Activated CD4-positive, alpha-beta memory T cell treated with anti-CD3 and anti-CD28 coated beads, Interleukin-2, amount 10 ng/mL, durations not matched to agents 7 days and 5 days (primary cell): ENCODE measurements at regions not wholly inside any gene's neighbourhood (a gene's known extent, or its start where the extent isn't known, plus 50 kb on each side); places are given as distances from the start of the nearest gene placed in this dataset.

Source experiments
- CTCF ChIA-PET: fragments of 350-600 bp; sonication (Branson Sonifier 250); formaldehyde crosslinking; loops from one replicate; lab custom pipeline; 2021; ENCODE audit warnings: antibody characterized with exemption, inconsistent platforms; lab: Charles Lee
- POLR2A ChIA-PET: fragments of 350-600 bp; sonication (Branson Sonifier 250); formaldehyde crosslinking; loops from one replicate; lab custom pipeline; 2021; ENCODE audit warnings: antibody characterized with exemption; lab: Charles Lee
- DNase-seq: peaks from one replicate; pipeline ENCODE4 v3.0.0-alpha.2; 2020
- H3K27ac Mint-ChIP-seq: one replicate; pipeline ENCODE4 v1.8.0; 2021; ENCODE audit warnings: mild to moderate bottlenecking, mixed read lengths
- H3K27me3 Mint-ChIP-seq: one replicate; pipeline ENCODE4 v1.8.0; 2021; ENCODE audit warnings: mixed read lengths
- H3K36me3 Mint-ChIP-seq: one replicate; pipeline ENCODE4 v1.8.0; 2021; ENCODE audit warnings: low read depth, mixed read lengths
- H3K4me1 Mint-ChIP-seq: one replicate; pipeline ENCODE4 v1.8.0; 2021; ENCODE audit warnings: mixed read lengths
- H3K4me3 Mint-ChIP-seq: one replicate; pipeline ENCODE4 v1.8.0; 2021; ENCODE audit warnings: mild to moderate bottlenecking, mixed read lengths
- H3K9me3 Mint-ChIP-seq: one replicate; pipeline ENCODE4 v1.8.0; 2021; ENCODE audit warnings: mixed read lengths

GRCh38 chr22:22408269-22408668 lies 100.3 kb downstream of the ZNF280B start:
- Mint-ChIP-seq H3K9me3 (no peaks in the 10 kb centered on the region), H3K4me1 (no peaks in the 10 kb centered on the region), H3K27me3 (peaks cover 46% of the 10 kb centered on the region), H3K4me3 (no peak overlapping the region), H3K36me3 (no peaks in the 10 kb centered on the region), H3K27ac (no peak overlapping the region)
- CTCF ChIA-PET: no interaction called here
- POLR2A ChIA-PET: no interaction called here
- no peak for DNase-seq

GRCh38 chr22:22408731-22409696 lies 99.5 kb downstream of the ZNF280B start:
- ChIA-PET POLR2A (no interaction called here), CTCF (no interaction called here)
- Mint-ChIP-seq H3K9me3 (no peaks in the 10 kb centered on the region), H3K4me1 (no peaks in the 10 kb centered on the region), H3K36me3 (no peaks in the 10 kb centered on the region), H3K27ac (no peak overlapping the region), H3K27me3 (peaks cover 52% of the 10 kb centered on the region), H3K4me3 (no peak overlapping the region)
- DNase-seq: no peak

DNA sequence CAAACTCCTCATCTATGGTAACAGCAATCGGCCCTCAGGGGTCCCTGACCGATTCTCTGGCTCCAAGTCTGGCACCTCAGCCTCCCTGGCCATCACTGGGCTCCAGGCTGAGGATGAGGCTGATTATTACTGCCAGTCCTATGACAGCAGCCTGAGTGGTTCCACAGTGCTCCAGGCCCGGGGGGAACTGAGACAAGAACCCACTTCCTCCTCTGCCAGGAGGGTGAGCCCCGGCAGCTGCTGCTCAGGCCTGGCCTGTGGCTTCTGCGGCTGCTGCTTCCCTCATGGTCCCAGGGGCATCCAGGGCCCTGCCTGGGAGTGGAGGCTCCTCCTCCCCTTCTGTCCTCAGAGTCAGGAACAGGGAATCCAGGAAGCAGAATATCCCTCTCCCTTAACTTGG lies 98.4 kb downstream of the ZNF280B start:
- Mint-ChIP-seq H3K27ac (no peak overlapping the region), H3K27me3 (peaks cover 60% of the 10 kb centered on the region), H3K36me3 (no peaks in the 10 kb centered on the region), H3K4me1 (no peaks in the 10 kb centered on the region), H3K9me3 (no peaks in the 10 kb centered on the region), H3K4me3 (no peak overlapping the region)
- ChIA-PET POLR2A (no interaction called here), CTCF (interaction anchor here (0.8 kb wide), 1 partner anchor 23 kb away, joined by 3 read pairs; no protein-coding TSS in a partner anchor)
- no peak for DNase-seq

DNA sequence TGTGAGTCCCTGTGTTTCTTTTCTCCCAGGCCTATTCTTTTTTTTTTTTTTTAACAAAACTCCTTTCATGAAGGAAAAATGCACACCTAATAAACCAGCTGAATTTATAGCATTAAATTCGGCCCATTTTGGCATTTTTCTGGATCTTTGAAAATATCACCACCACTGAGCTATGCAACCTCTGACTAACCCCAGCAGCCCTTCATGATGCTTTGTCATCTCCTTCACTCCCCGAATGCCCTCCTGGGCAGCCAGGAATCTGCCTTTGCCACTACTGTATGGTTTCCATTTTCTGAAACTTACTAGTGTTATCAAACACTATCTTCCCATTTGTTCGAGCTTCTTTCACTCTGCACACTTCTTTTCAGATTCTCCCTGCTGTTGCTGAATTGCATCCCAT lies 97.9 kb downstream of the ZNF280B start:
- Mint-ChIP-seq H3K4me3 (no peak overlapping the region), H3K9me3 (no peaks in the 10 kb centered on the region), H3K27me3 (peaks cover 64% of the 10 kb centered on the region), H3K27ac (no peak overlapping the region), H3K36me3 (no peaks in the 10 kb centered on the region), H3K4me1 (no peaks in the 10 kb centered on the region)
- ChIA-PET CTCF (interaction anchor here (0.8 kb wide), 2 partner anchors 15 to 22 kb away, joined by 3 to 7 read pairs; no protein-coding TSS in a partner anchor), POLR2A (no interaction called here)
- DNase-seq: no peak

DNA sequence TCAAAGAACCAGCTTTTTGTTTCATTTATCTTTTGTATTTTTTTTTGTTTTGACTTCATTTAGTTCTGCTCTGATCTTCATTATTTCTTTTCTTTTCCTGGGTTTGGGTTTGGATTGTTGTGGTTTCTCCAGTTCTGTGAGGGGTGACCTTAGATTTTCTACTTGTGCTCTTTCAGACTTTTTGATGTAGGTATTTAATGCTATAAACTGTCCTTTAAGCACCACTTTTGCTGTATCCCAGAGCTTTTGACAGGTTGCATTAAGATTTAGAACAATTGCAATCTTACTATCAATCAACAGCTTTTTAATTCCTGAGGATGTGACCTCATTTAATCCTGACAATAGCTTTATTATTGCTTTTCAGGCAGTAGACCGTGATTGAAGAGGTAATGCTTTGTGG lies 94.3 kb downstream of the ZNF280B start:
- Mint-ChIP-seq H3K36me3 (no peaks in the 10 kb centered on the region), H3K4me1 (no peaks in the 10 kb centered on the region), H3K9me3 (no peaks in the 10 kb centered on the region), H3K4me3 (no peak overlapping the region), H3K27me3 (peaks cover 53% of the 10 kb centered on the region), H3K27ac (no peak overlapping the region)
- ChIA-PET POLR2A (no interaction called here), CTCF (interaction anchor here (1.3 to 2.9 kb wide), 3 partner anchors 8 to 16 kb away, joined by 4 to 15 read pairs (median 5); no protein-coding TSS in a partner anchor)
- no peak for DNase-seq

DNA sequence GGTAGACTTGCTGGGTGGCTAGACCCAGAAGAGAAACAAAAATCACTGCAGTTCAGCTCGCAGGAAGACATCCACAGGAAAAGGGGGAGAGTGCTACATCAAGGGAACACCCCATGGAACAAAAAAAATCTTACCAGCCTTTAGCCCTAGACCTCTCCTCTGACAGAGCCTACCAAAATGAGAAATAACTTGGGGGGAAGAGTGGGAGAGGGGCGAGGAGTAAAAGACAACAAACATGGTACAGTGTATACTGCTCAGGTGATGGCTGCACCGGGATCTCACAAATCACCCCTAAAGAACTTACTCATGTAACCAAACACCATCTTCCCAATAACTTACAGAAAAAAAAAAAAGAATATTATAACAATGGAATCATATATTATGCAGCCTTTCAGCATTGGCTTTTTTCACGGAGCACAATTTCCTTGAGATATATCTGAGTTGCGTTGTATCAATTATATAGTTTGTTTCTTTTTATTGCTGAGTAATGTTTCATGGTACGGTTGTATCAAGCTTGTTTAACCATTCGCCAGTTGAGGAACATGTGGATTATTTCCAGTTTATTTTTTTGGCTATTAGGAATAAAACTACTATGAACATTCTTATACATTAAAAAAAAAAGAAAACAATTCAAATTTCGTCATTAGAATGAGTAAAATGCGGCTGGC lies 90.9 kb downstream of the ZNF280B start:
- no peak for DNase-seq
- Mint-ChIP-seq H3K27ac (no peak overlapping the region), H3K36me3 (no peaks in the 10 kb centered on the region), H3K27me3 (peaks cover 58% of the 10 kb centered on the region), H3K9me3 (no peaks in the 10 kb centered on the region), H3K4me3 (no peak overlapping the region), H3K4me1 (no peaks in the 10 kb centered on the region)
- CTCF ChIA-PET: no interaction called here
- POLR2A ChIA-PET: no interaction called here

DNA sequence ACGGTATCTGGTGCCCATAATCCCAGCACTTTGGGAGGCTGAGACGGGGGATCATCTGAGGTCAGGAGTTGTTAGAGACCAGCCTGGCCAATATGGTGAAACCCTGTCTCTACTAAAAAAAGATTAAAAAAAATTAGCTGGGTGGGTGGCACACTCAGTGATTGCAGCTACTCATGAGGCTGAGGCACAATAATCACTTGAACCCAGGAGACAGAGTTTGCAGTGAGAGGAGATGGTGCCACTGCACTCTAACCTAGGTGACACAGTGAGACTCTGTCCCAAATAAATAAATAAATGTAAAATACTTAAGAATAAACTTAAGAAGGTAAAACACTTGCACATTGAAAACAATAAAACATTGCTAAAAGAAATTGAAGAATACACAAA lies 90.4 kb downstream of the ZNF280B start:
- Mint-ChIP-seq H3K9me3 (no peaks in the 10 kb centered on the region), H3K36me3 (no peaks in the 10 kb centered on the region), H3K4me1 (no peaks in the 10 kb centered on the region), H3K27me3 (peaks cover 57% of the 10 kb centered on the region), H3K4me3 (no peak overlapping the region), H3K27ac (no peak overlapping the region)
- ChIA-PET CTCF (no interaction called here), POLR2A (no interaction called here)
- no peak for DNase-seq

DNA sequence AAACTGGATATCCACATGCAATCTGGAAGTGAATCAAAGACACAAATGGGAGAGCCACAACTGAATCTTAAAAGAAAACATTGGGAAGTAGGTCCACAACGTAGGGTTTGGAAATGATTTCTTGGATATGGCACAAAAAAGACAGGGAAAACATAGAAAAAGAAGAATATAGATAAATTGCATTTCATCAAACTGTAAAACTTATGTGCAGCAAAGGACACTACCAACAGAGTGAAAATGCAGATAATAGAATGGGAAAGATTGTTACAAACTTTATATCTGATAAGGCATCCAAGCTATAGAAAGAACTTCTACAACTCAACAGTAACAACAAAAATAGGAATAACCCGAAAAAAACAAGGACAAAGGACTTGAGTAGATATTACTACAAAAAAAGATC lies 89.6 kb downstream of the ZNF280B start:
- ChIA-PET CTCF (interaction anchor here (0.6 to 0.9 kb wide), 2 partner anchors 77 to 168 kb away, joined by 3 to 4 read pairs; no protein-coding TSS in a partner anchor), POLR2A (no interaction called here)
- peaks cover 50% of the 10 kb centered on the region for H3K27me3 Mint-ChIP-seq

DNA sequence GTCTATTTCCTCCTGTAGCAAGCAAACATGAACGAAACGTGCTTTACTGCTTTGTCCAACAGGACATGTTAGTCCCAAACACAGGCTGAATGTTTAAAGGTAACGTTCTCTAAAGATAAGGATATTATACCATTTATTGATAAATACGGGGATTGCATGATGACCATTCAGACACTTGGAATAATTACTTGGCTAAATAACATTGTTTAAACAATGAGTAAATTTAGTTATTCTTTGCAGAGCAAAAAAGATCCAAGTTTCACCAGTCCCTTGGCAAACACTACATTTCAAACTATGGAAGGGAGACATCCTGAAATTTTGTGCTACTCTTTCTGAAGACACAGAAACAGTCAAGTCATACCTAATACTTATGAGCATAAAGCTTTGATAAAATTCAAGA lies 88.0 kb downstream of the ZNF280B start:
- DNase-seq: no peak
- ChIA-PET CTCF (no interaction called here), POLR2A (no interaction called here)
- H3K4me1 Mint-ChIP-seq: no peaks in the 10 kb centered on the region
- no peak overlapping the region for H3K27ac Mint-ChIP-seq
- no peaks in the 10 kb centered on the region for H3K36me3 Mint-ChIP-seq
- H3K4me3 Mint-ChIP-seq: no peak overlapping the region
- H3K9me3 Mint-ChIP-seq: no peaks in the 10 kb centered on the region
- peaks cover 45% of the 10 kb centered on the region for H3K27me3 Mint-ChIP-seq

More for the DNA sequence above, 89.6 kb downstream of the ZNF280B start:
- Mint-ChIP-seq H3K27ac (no peak overlapping the region), H3K4me3 (no peak overlapping the region), H3K36me3 (no peaks in the 10 kb centered on the region), H3K4me1 (no peaks in the 10 kb centered on the region), H3K9me3 (no peaks in the 10 kb centered on the region)
- no peak for DNase-seq

DNA sequence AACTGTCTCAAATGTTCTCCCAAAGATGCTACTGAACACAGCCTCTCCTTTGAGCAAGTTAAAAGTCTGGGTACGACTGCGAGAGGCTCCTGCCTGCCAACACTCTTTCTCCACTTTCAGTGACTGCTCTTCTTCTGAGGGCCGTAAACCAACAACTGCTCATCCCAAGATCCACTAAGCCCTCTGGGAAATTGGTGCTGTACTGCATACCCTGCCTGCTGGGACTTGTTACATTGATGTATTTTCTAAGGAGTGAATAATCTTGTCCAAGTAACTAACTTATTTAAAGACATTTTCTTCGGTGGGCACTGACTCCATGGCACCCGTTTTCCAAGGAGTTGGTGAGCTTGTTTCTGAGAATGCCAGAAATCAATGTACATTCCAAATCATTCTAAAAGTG lies 87.2 kb downstream of the ZNF280B start:
- Mint-ChIP-seq H3K4me3 (no peak overlapping the region), H3K4me1 (no peaks in the 10 kb centered on the region), H3K9me3 (no peaks in the 10 kb centered on the region), H3K27me3 (peaks cover 43% of the 10 kb centered on the region), H3K27ac (no peak overlapping the region), H3K36me3 (no peaks in the 10 kb centered on the region)
- ChIA-PET CTCF (interaction anchor here (1.2 to 2.3 kb wide), 6 partner anchors 9 to 213 kb away, joined by 3 to 10 read pairs (median 6); no protein-coding TSS in a partner anchor), POLR2A (no interaction called here)
- DNase-seq: no peak

DNA sequence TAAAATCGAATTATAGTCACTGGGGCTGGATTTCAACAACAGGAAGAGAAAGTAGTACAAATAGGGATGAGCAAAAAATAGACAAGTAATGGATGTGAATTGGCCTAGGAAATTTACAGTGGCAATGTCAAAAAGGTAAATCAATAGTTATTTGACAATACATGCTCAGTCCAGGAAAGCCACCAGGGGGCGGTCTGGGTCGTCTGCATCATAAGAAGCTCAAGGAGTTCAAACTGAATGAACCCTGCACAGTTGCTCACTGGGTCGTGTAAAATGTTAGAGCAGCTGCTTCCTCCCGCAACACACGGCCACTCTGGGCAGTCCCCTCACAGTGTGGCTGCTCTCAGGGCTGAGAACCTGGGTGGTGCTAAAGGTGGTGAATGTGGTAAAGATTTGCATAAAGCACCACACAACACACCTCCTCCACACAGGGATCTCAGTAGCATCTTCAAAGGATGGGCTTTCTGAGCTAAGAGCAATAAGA lies 85.9 kb downstream of the ZNF280B start:
- Mint-ChIP-seq H3K36me3 (no peaks in the 10 kb centered on the region), H3K27ac (no peak overlapping the region), H3K9me3 (no peaks in the 10 kb centered on the region), H3K4me3 (no peak overlapping the region), H3K27me3 (peaks cover 38% of the 10 kb centered on the region), H3K4me1 (no peaks in the 10 kb centered on the region)
- CTCF ChIA-PET: interaction anchor here (0.6 to 2.3 kb wide), 16 partner anchors 8 to 350 kb away, joined by 3 to 15 read pairs (median 4); no protein-coding TSS in a partner anchor
- POLR2A ChIA-PET: no interaction called here
- peak; percentile 75 for DNase-seq

- H3K36me3 Mint-ChIP-seq: no peaks in the 10 kb centered on the region
- no peaks in the 10 kb centered on the region for H3K9me3 Mint-ChIP-seq
- ChIA-PET CTCF (interaction anchor here (1.3 kb wide), 1 partner anchor 9 kb away, joined by 5 read pairs; no protein-coding TSS in a partner anchor), POLR2A (no interaction called here)
- H3K27me3 Mint-ChIP-seq: peaks cover 36% of the 10 kb centered on the region
- no peak for DNase-seq
- no peak overlapping the region for H3K27ac Mint-ChIP-seq
- no peak overlapping the region for H3K4me3 Mint-ChIP-seq
- H3K4me1 Mint-ChIP-seq: no peaks in the 10 kb centered on the region
These were observed 84.9 kb downstream of the ZNF280B start for GRCh38 chr22:22423681-22424080.
